HUES6 (cell line): ENCODE measurements at regions not wholly inside any gene's neighbourhood (a gene's known extent, or its start where the extent isn't known, plus 50 kb on each side); places are given as distances from the start of the nearest gene placed in this dataset.

Experiments used
- H3K27ac ChIP-seq: 2 replicates; pipeline ENCODE4 v1.7.0; 2013; ENCODE audit warnings: low read depth, mild to moderate bottlenecking, low read length, inconsistent platforms
- H3K27me3 ChIP-seq: 2 replicates; pipeline ENCODE4 v1.6.1; 2013; ENCODE audit warnings: low read length; ENCODE audit not compliant: control insufficient read depth, insufficient read depth
- H3K36me3 ChIP-seq: 2 replicates; pipeline ENCODE4 v1.6.1; 2013; ENCODE audit warnings: low read length; ENCODE audit not compliant: control insufficient read depth, insufficient read depth
- H3K4me1 ChIP-seq: 2 replicates; pipeline ENCODE4 v1.6.1; 2013; ENCODE audit warnings: low read length; ENCODE audit not compliant: control insufficient read depth, insufficient read depth
- H3K4me3 ChIP-seq: 2 replicates; pipeline ENCODE4 v1.5.1; 2013; ENCODE audit warnings: low read depth, low read length
- H3K9ac ChIP-seq: one replicate; pipeline ENCODE4 v1.6.1; 2013; ENCODE audit warnings: mild to moderate bottlenecking, low read length
- H3K9me3 ChIP-seq: 2 replicates; pipeline ENCODE4 v1.6.1; 2013; ENCODE audit warnings: low read depth, low read length; ENCODE audit not compliant: control insufficient read depth, insufficient read depth

DNA sequence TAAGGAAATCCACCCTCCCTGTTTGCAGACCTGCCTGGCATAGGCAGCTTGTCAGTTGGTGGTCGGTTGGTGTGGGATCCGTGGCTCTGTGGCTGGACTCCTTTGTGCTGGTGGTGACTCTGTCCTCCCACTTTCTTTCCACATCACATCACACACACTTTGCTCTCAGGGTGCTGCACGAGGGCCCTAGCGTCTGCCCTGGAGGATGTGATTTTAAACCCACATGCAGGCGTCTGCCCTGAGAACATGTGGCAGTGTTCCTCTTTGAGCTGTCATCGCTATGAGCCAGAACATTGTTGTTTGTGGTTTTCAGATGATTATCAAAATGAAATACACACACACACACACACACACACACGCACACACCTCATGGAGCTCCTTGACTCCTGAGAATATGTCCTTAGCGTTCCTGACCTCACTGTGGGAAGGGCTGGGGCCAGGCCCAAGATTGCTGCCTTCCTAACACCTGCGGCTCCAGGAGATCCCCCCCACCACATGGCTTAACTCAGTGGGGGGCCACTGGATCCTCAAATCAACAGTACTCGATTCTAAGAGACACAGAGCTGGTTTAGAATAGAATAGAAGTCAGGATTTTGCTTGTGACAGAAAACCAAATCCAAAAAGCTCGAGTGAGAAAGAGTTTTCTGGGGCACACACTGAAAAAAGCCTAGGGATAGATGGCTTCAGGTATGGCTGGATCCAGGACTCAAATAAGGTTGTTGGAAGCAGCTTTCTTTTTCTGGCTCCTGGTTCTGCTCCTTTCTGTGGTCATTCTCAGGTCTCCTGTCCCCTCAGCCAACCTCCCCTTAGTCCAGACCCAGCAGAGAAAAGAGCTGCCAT lies 54.8 kb downstream of the RTP5 start:
- peaks cover 4% of the 10 kb centered on the region; the same call in 1 of the 2 replicates for H3K4me1 ChIP-seq
- H3K36me3 ChIP-seq, result no peaks in the 10 kb centered on the region
- no peaks in the 10 kb centered on the region; the same call in 1 of the 2 replicates for H3K27me3 ChIP-seq
- no peaks in the 10 kb centered on the region for H3K9me3 ChIP-seq
- no peak overlapping the region for H3K27ac ChIP-seq
- no peak overlapping the region for H3K9ac ChIP-seq
- H3K4me3 ChIP-seq, result no peak overlapping the region

GRCh38 chr2:241924909-241925250 lies 55.4 kb downstream of the RTP5 start:
- no peak overlapping the region for H3K27ac ChIP-seq
- no peaks in the 10 kb centered on the region for H3K36me3 ChIP-seq
- no peaks in the 10 kb centered on the region; the same call in 1 of the 2 replicates for H3K27me3 ChIP-seq
- H3K4me1 ChIP-seq, result peaks cover 4% of the 10 kb centered on the region; the same call in 1 of the 2 replicates
- H3K9me3 ChIP-seq, result no peaks in the 10 kb centered on the region
- H3K4me3 ChIP-seq, result no peak overlapping the region
- no peak overlapping the region for H3K9ac ChIP-seq

DNA sequence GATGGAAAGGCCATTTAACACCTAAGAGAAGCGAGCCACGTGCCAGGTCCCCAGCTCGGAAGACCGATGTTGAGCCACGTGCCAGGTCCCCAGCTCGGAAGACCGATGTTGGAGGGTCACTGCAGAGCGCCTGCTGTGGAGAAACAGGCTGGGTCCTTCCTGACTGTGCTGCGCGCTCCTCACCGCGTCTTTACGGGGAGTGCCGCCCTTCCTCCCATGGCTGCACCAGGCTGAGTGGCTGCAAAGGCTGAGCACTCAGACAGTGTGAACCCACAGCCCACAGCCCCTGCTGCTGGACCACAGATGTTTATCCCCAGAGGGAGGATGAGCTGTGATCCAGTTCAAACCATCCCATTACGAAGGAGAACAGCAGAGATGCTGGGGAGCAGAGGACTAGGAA lies 55.7 kb downstream of the RTP5 start:
- Histone ChIP-seq H3K36me3 (no peaks in the 10 kb centered on the region), H3K9me3 (no peaks in the 10 kb centered on the region), H3K27me3 (no peaks in the 10 kb centered on the region; the same call in 1 of the 2 replicates), H3K27ac (no peak overlapping the region), H3K4me1 (peaks cover 4% of the 10 kb centered on the region; the same call in 1 of the 2 replicates), H3K4me3 (no peak overlapping the region), H3K9ac (no peak overlapping the region)

DNA sequence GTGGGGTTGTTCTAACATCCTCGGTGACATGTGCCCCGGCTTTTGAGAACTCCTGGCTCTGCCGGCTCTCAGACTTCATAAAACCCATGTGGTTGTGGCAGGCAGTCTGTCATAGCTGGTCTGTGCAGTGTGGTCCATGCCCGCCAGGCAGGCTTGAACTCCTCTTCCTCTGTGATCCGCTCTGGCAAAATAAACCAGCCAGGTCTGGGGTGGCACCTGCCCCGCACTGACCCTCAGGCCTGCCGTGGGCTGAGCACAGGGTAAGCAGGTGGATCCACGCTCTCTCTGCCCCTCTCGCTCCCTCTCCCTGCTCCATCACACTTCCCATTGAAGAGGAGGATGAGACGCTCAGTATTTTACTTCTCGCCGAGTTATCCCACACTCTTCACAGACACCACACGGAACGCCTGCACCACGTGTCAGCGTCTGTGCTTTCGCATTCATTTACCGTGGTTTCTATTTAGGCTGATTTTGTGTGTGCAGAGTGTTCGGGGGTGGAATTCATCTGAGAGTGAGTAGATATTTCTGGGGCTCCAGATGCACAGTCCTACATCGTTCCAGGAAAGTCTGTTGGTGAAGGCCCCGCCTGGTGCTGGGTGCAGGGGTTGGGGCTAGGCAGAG lies 56.4 kb downstream of the RTP5 start:
- no peaks in the 10 kb centered on the region; the same call in 1 of the 2 replicates for H3K27me3 ChIP-seq
- no peak overlapping the region for H3K4me3 ChIP-seq
- H3K4me1 ChIP-seq, result peaks cover 4% of the 10 kb centered on the region; the same call in 1 of the 2 replicates
- no peak overlapping the region for H3K27ac ChIP-seq
- H3K36me3 ChIP-seq, result no peaks in the 10 kb centered on the region
- H3K9me3 ChIP-seq, result no peaks in the 10 kb centered on the region
- H3K9ac ChIP-seq, result no peak overlapping the region

DNA sequence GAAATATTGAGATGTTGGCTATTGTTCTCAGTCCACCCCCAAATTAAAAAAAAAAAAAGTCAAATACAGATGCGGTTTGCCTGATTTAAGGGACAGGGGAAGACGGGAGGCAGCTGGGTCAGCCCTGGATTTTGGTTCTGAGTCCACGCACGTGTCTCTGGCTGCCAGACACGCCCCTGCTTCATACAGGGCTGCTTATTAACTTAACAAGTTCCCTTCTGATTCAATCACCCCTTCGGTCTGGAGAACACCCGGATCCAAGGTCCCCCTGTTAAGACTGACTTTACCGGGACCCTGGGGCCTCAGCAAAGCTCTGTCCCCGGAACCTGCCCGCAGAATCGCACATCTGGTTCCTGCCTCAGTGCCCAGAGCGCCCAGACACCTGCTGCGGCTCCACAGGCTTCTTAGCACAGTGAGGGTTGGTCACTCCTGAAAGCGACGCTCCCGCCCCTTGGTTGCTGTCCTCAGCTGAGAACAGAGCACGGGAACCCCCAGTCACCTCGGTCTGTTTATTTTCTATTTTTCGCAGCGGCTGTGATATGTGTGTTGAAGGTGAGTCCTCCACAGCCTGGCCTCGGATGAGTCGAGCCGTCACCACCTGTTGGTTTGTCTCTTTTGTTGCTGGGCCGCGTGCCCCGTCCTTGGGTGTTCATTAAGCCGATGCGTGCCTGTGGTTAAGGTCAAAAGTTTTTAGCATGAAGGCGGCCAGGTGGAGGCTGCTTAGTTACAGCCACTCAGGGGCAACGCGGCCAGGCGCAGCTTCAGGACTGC lies 57.2 kb downstream of the RTP5 start:
- H3K36me3 ChIP-seq, result no peaks in the 10 kb centered on the region
- H3K9me3 ChIP-seq, result no peaks in the 10 kb centered on the region
- H3K9ac ChIP-seq, result no peak overlapping the region
- peaks cover 4% of the 10 kb centered on the region; the same call in 1 of the 2 replicates for H3K4me1 ChIP-seq
- H3K27ac ChIP-seq, result no peak overlapping the region
- H3K4me3 ChIP-seq, result no peak overlapping the region
- H3K27me3 ChIP-seq, result no peaks in the 10 kb centered on the region; the same call in 1 of the 2 replicates

DNA sequence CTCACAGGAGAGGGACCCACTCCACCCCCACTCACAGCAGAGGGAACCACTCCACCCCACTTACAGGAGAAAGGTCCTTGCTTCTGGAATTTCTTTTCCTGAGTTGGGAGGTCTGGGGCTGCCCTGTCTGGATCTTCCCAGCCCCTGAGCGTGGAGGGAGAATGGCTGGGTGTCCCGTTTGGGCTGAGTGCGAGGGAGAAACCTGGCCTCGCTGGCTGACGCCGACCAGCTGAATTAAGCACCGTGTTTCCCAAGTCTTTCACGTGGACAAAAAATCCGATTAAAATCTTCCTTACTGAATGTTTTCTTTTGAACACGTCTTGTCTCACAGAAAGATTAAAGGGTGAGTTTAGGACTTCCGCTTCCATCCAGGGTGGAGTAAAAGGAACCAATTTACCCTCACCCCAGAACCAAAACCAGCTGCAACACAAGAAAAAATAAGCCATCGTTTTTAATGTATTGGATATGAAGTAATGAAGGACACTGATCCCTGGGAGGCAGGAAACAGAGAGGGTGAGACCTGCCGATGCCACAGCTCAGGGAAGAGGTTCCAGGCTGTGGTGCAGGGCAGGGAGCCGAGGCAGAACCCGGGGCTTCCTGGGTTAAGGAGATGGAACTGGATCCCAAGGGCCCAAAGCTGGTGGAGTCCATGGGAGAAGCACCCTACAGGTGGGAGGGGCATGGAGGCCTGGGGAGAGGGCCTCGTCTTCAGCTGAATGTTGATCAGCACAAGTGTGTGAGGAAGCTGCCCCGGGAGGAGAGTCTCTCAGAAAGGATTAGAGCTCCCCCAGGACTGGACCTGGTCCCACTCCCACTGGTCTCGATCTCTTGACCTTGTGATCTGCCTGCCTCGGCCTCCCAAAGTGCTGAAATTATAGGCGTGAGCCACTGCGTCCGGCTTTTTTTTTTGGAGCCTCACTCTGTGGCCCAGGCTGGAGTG lies 60.3 kb downstream of the RTP5 start:
- Histone ChIP-seq H3K27ac (no peak overlapping the region), H3K9me3 (no peaks in the 10 kb centered on the region), H3K36me3 (no peaks in the 10 kb centered on the region), H3K27me3 (no peaks in the 10 kb centered on the region; the same call in 1 of the 2 replicates), H3K4me3 (no peak overlapping the region), H3K4me1 (peaks cover 4% of the 10 kb centered on the region; the same call in 1 of the 2 replicates), H3K9ac (no peak overlapping the region)

GRCh38 chr2:241931084-241931975 lies 61.8 kb downstream of the RTP5 start:
- Histone ChIP-seq H3K9ac (no peak overlapping the region), H3K36me3 (no peaks in the 10 kb centered on the region), H3K9me3 (peaks cover 6% of the 10 kb centered on the region), H3K4me3 (no peak overlapping the region), H3K27ac (no peak overlapping the region), H3K4me1 (peaks cover 4% of the 10 kb centered on the region; the same call in 1 of the 2 replicates), H3K27me3 (no peaks in the 10 kb centered on the region; the same call in 1 of the 2 replicates)

DNA sequence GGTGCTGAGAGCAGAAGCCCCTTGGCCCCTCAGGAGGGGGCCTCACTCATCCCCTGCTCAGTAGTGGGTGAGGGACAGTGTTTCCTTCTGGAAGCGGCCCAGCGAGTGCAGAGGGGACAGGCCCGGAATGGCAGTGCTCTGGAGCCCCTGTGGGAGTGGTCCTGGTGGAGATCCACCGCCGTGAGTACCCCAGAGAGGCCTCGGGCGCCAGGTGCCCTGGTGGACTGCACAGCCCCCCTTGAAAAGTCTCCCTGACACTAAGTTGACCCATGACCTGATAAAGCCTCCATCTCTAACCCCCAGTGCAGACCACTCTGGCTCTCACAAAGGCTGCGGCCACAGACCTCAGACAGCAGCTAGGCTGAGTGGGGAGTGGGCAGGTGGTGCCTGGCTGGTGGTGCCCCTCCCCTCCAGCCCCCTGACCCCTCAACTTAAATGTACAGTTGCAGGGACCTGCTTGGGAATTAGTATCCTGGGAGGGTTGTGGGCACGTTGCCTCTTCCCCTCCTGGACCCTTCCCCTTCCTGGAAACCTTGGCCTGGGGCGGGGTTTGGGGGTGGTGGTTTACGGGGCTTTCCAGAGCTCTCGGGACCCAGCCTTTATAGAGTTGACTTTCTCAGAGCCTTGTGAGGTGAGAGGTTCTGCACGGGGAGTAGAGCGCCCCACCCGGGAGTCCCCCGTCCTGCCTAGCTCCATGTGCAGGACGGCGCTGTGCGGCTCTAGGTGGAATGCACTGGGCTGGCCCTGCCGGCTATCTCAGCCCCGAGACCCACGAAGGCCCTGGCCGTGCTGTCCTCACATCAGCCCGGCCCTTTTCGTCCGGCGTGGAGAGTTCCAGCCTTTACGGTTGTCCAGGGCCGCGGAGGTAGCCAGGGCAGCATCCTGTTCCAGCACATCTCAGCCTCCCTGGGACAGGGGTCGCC lies 62.7 kb downstream of the RTP5 start:
- Histone ChIP-seq H3K9ac (no peak overlapping the region), H3K9me3 (peaks cover 6% of the 10 kb centered on the region), H3K27me3 (no peaks in the 10 kb centered on the region), H3K36me3 (no peaks in the 10 kb centered on the region), H3K4me1 (peaks cover under 1% of the 10 kb centered on the region; the same call in 1 of the 2 replicates), H3K4me3 (no peak overlapping the region), H3K27ac (no peak overlapping the region)

DNA sequence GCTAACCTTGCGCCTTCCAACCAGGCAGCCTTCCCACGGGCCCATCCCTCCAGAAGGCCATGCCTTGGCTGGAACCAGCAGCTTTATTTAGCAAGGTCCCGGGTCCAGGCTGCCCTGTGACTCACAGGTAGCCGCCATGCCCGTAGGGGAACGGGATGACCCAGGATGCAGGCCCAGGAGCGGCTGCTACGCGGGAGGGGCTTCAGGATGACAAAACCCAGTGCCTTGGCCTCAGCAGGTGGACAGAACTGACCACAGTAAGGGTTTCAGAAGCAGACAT lies 63.3 kb downstream of the RTP5 start:
- Histone ChIP-seq H3K27me3 (no peaks in the 10 kb centered on the region), H3K27ac (no peak overlapping the region), H3K9me3 (peaks cover 6% of the 10 kb centered on the region), H3K36me3 (no peaks in the 10 kb centered on the region), H3K9ac (no peak overlapping the region), H3K4me3 (no peak overlapping the region), H3K4me1 (no peaks in the 10 kb centered on the region)
